Osteoblast (primary cell): ENCODE measurements at regions not wholly inside any gene's neighbourhood (a gene's known extent, or its start where the extent isn't known, plus 50 kb on each side); places are given as distances from the start of the nearest gene placed in this dataset.

ENCODE experiments used
- DNase-seq: peaks from one replicate; pipeline ENCODE4 v3.0.0; 2011; ENCODE audit warnings: low spot score, mixed read lengths; ENCODE audit not compliant: insufficient read length; ENCODE audit errors: missing footprints
- H2AFZ ChIP-seq: 2 replicates; pipeline ENCODE4 v1.6.0; 2011; ENCODE audit warnings: mild to moderate bottlenecking, low read length
- H3K27ac ChIP-seq: 2 replicates; pipeline ENCODE4 v1.5.1; 2011; ENCODE audit warnings: mild to moderate bottlenecking, low read depth, low read length, moderate library complexity
- H3K27me3 ChIP-seq: 2 replicates; pipeline ENCODE4 v1.6.0; 2012; ENCODE audit warnings: mild to moderate bottlenecking, control low read depth, inconsistent platforms, low read length, moderate library complexity; ENCODE audit not compliant: insufficient read depth
- H3K36me3 ChIP-seq: 2 replicates; pipeline ENCODE4 v1.5.1; 2011; ENCODE audit warnings: mild to moderate bottlenecking, low read length, control low read depth, moderate library complexity; ENCODE audit not compliant: insufficient read depth
- H3K4me1 ChIP-seq: 2 replicates; pipeline ENCODE4 v1.5.1; 2011; ENCODE audit warnings: mild to moderate bottlenecking, low read length, control low read depth, moderate library complexity; ENCODE audit not compliant: insufficient read depth
- H3K4me2 ChIP-seq: 2 replicates; pipeline ENCODE4 v1.6.0; 2011; ENCODE audit warnings: mild to moderate bottlenecking, low read length; ENCODE audit not compliant: insufficient read depth
- H3K4me3 ChIP-seq: fragments of 200-600 bp; sonication (generic); 3 replicates; pipeline ENCODE4 v1.5.1; 2012; ENCODE audit warnings: mild to moderate bottlenecking, low read length, inconsistent platforms; ENCODE audit not compliant: insufficient read depth
- H3K79me2 ChIP-seq: 2 replicates; pipeline ENCODE4 v1.6.0; 2012; ENCODE audit warnings: mild to moderate bottlenecking, low read length, control low read depth, inconsistent platforms; ENCODE audit not compliant: insufficient read depth
- H3K9me3 ChIP-seq: 2 replicates; pipeline ENCODE4 v1.5.1; 2011; ENCODE audit warnings: low read depth, low read length, control low read depth
- H4K20me1 ChIP-seq: 2 replicates; pipeline ENCODE4 v1.6.0; 2012; ENCODE audit warnings: mild to moderate bottlenecking, low read length, control low read depth; ENCODE audit not compliant: insufficient read depth
- CTCF ChIP-seq: IDR thresholded peaks from 2 replicates; pipeline ENCODE4 v1.5.1; 2011; ENCODE audit warnings: mild to moderate bottlenecking, low read depth, low read length, moderate library complexity; ENCODE audit errors: extremely low read depth

GRCh38 chr12:113622410-113622809 is 150.7 kb upstream of the LHX5 start:
- Histone ChIP-seq H3K4me1 (no peaks in the 10 kb centered on the region), H3K9me3 (no peaks in the 10 kb centered on the region), H3K4me2 (no peak overlapping the region), H2AFZ (no peak overlapping the region), H4K20me1 (no peaks in the 10 kb centered on the region), H3K4me3 (no peak overlapping the region), H3K36me3 (no peaks in the 10 kb centered on the region), H3K79me2 (no peaks in the 10 kb centered on the region), H3K27me3 (no peaks in the 10 kb centered on the region), H3K27ac (no peak overlapping the region)
- no peak for TF ChIP-seq CTCF
- DNase-seq: no peak

- H3K36me3 ChIP-seq: no peaks in the 10 kb centered on the region
- no peak overlapping the region for H3K4me3 ChIP-seq
- H3K27me3 ChIP-seq: no peaks in the 10 kb centered on the region
- no peak overlapping the region for H3K27ac ChIP-seq
- no peak for DNase-seq
- H3K9me3 ChIP-seq: no peaks in the 10 kb centered on the region
- H2AFZ ChIP-seq: no peak overlapping the region
- H3K4me1 ChIP-seq: no peaks in the 10 kb centered on the region
- H4K20me1 ChIP-seq: no peaks in the 10 kb centered on the region
- no peaks in the 10 kb centered on the region for H3K79me2 ChIP-seq
- no peak for TF ChIP-seq CTCF
- H3K4me2 ChIP-seq: no peak overlapping the region
Measured at GRCh38 chr12:113620437-113620976, 148.8 kb upstream of the LHX5 start.

GRCh38 chr12:113619202-113619601 is 147.5 kb upstream of the LHX5 start:
- H3K27ac ChIP-seq: no peak overlapping the region
- H3K79me2 ChIP-seq: no peaks in the 10 kb centered on the region
- no peaks in the 10 kb centered on the region for H3K36me3 ChIP-seq
- no peak overlapping the region for H3K4me3 ChIP-seq
- no peak for TF ChIP-seq CTCF
- H3K9me3 ChIP-seq: no peaks in the 10 kb centered on the region
- H2AFZ ChIP-seq: no peak overlapping the region
- no peak for DNase-seq
- H4K20me1 ChIP-seq: no peaks in the 10 kb centered on the region
- no peak overlapping the region for H3K4me2 ChIP-seq
- H3K4me1 ChIP-seq: no peaks in the 10 kb centered on the region
- no peaks in the 10 kb centered on the region for H3K27me3 ChIP-seq

- TF ChIP-seq CTCF: no peak
- H3K79me2 ChIP-seq: no peaks in the 10 kb centered on the region
Measured at GRCh38 chr12:113613414-113613813, 141.7 kb upstream of the LHX5 start.

More at GRCh38 chr12:113613414-113613813, 141.7 kb upstream of the LHX5 start:
- no peak overlapping the region for H2AFZ ChIP-seq
- H3K9me3 ChIP-seq: no peaks in the 10 kb centered on the region
- no peak overlapping the region for H3K4me2 ChIP-seq
- H3K36me3 ChIP-seq: no peaks in the 10 kb centered on the region
- no peak overlapping the region for H3K27ac ChIP-seq
- no peak overlapping the region for H3K4me3 ChIP-seq
- no peaks in the 10 kb centered on the region for H4K20me1 ChIP-seq
- H3K27me3 ChIP-seq: peaks cover 18% of the 10 kb centered on the region
- H3K4me1 ChIP-seq: no peaks in the 10 kb centered on the region
- no peak for DNase-seq
